ENCODE measurements at regions not wholly inside any gene's neighbourhood (a gene's known extent, or its start where the extent isn't known, plus 50 kb on each side); places are given as distances from the start of the nearest gene placed in this dataset.
"Not testable (repeated sequence)": the region's sequence is repeated elsewhere in the genome, so short reads cannot be mapped to it uniquely, and the experiment has no call there.

DNA sequence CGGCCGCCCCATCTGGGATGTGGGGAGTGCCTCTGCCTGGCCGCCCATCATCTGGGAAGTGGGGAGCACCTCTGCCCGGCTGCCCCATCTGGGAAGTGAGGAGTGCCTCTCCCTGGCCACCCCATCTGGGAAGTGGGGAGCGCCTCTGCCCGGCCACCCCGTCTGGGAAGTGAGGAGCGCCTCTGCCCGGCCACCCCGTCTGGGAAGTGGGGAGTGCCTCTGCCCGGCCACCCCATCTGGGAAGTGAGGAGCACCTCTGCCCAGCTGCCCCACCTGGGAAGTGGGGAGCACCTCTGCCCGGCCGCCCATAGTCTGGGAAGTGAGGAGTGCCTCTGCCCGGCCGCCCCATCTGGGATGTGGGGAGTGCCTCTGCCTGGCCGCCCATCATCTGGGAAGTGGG, 91.7 kb upstream of the ZNF519 start:
- intact Hi-C loops (cut with micrococcal nuclease; ENCODE audit: unreplicated experiment); ATAC-seq; BruUV-seq (replicated peaks); H3K9ac ChIP-seq (ENCODE audit: insufficient read depth, low read depth, low read length); H3K79me2 ChIP-seq (ENCODE audit: insufficient read depth, low read length); H4K20me1 ChIP-seq (ENCODE audit: insufficient read depth, low read length); H3K9me3 ChIP-seq (ENCODE audit: low read length); POLR2A ChIA-PET; CTCF ChIA-PET (ENCODE audit: low intra/inter-chr PET ratio, low total read pairs); H3K36me3 ChIP-seq (replicated peaks in 1 of 2; ENCODE audit: control insufficient read depth in 1 of 2, insufficient read depth in 2 of 2, low read length in 2 of 2); H3K27me3 ChIP-seq (ENCODE audit: control insufficient read depth in 1 of 2, insufficient read depth in 2 of 2, low read length in 2 of 2); H3K27ac ChIP-seq (ENCODE audit: extremely low read length, insufficient read depth, low read length); H3K4me2 ChIP-seq (ENCODE audit: low read depth, low read length); DNase-seq (ENCODE audit: low spot score); H3K4me3 ChIP-seq (replicated peaks in 1 of 3; ENCODE audit: insufficient read depth in 1 of 3, low read depth in 2 of 3, low read length in 3 of 3); FAIRE-seq; H2AFZ ChIP-seq (ENCODE audit: low read length); in situ Hi-C loops (cut with HindIII; ENCODE audit: extremely low pct_ligation_motif_present, low pct_unique_long_range_greater_than_20kb): not testable (repeated sequence)
- peaks cover 13% of the 10 kb centered on the region for H3K4me1 ChIP-seq (ENCODE audit: insufficient read depth, low read length)
- no CpG with 5 or more reads among the region's 16 CpGs for WGBS (ENCODE audit: low lambda C conversion rate)

GRCh38 chr18:14223231-14223822, 91.1 kb upstream of the ZNF519 start:
- DNase-seq (ENCODE audit: low spot score): not testable (repeated sequence)

GRCh38 chr18:14222354-14223221, 90.4 kb upstream of the ZNF519 start:
- H3K27ac ChIP-seq (ENCODE audit: extremely low read length, insufficient read depth, low read length); H3K4me2 ChIP-seq (ENCODE audit: low read depth, low read length); H3K4me3 ChIP-seq (replicated peaks in 1 of 3; ENCODE audit: insufficient read depth in 1 of 3, low read depth in 2 of 3, low read length in 3 of 3); H4K20me1 ChIP-seq (ENCODE audit: insufficient read depth, low read length); intact Hi-C loops (cut with micrococcal nuclease; ENCODE audit: unreplicated experiment); H3K36me3 ChIP-seq (replicated peaks in 1 of 2; ENCODE audit: control insufficient read depth in 1 of 2, insufficient read depth in 2 of 2, low read length in 2 of 2); ATAC-seq; H3K9me3 ChIP-seq (ENCODE audit: low read length); FAIRE-seq; in situ Hi-C loops (cut with HindIII; ENCODE audit: extremely low pct_ligation_motif_present, low pct_unique_long_range_greater_than_20kb); H3K79me2 ChIP-seq (ENCODE audit: insufficient read depth, low read length); H3K9ac ChIP-seq (ENCODE audit: insufficient read depth, low read depth, low read length); POLR2A ChIA-PET; H2AFZ ChIP-seq (ENCODE audit: low read length); CTCF ChIA-PET (ENCODE audit: low intra/inter-chr PET ratio, low total read pairs); DNase-seq (ENCODE audit: low spot score); BruUV-seq (replicated peaks); H3K27me3 ChIP-seq (ENCODE audit: control insufficient read depth in 1 of 2, insufficient read depth in 2 of 2, low read length in 2 of 2): not testable (repeated sequence)
- peaks cover 13% of the 10 kb centered on the region for H3K4me1 ChIP-seq (ENCODE audit: insufficient read depth, low read length)
- WGBS (ENCODE audit: low lambda C conversion rate): 100% methylated on average over 4 of the region's 31 CpGs

More at GRCh38 chr18:14223231-14223822, 91.1 kb upstream of the ZNF519 start:
- H3K27ac ChIP-seq (ENCODE audit: extremely low read length, insufficient read depth, low read length); H3K9me3 ChIP-seq (ENCODE audit: low read length); ATAC-seq; BruUV-seq (replicated peaks); H3K9ac ChIP-seq (ENCODE audit: insufficient read depth, low read depth, low read length); FAIRE-seq; in situ Hi-C loops (cut with HindIII; ENCODE audit: extremely low pct_ligation_motif_present, low pct_unique_long_range_greater_than_20kb); H3K4me3 ChIP-seq (replicated peaks in 1 of 3; ENCODE audit: insufficient read depth in 1 of 3, low read depth in 2 of 3, low read length in 3 of 3); H4K20me1 ChIP-seq (ENCODE audit: insufficient read depth, low read length); H2AFZ ChIP-seq (ENCODE audit: low read length); H3K79me2 ChIP-seq (ENCODE audit: insufficient read depth, low read length); H3K27me3 ChIP-seq (ENCODE audit: control insufficient read depth in 1 of 2, insufficient read depth in 2 of 2, low read length in 2 of 2); H3K36me3 ChIP-seq (replicated peaks in 1 of 2; ENCODE audit: control insufficient read depth in 1 of 2, insufficient read depth in 2 of 2, low read length in 2 of 2); intact Hi-C loops (cut with micrococcal nuclease; ENCODE audit: unreplicated experiment); POLR2A ChIA-PET; H3K4me2 ChIP-seq (ENCODE audit: low read depth, low read length); CTCF ChIA-PET (ENCODE audit: low intra/inter-chr PET ratio, low total read pairs): not testable (repeated sequence)
- peaks cover 13% of the 10 kb centered on the region for H3K4me1 ChIP-seq (ENCODE audit: insufficient read depth, low read length)
- WGBS (ENCODE audit: low lambda C conversion rate): 100% methylated on average over 1 of the region's 31 CpGs
